ENCODE measurements at regions not wholly inside any gene's neighbourhood (a gene's known extent, or its start where the extent isn't known, plus 50 kb on each side); places are given as distances from the start of the nearest gene placed in this dataset.

- ATAC-seq (ENCODE audit: low read depth), result no peak
- no peak for TF ChIP-seq CTCF (IDR thresholded peaks at IDR 0.05; ENCODE audit: poor library complexity, severe bottlenecking)
- no peak overlapping the region for H3K4me3 ChIP-seq (ENCODE audit: severe bottlenecking)
- no peaks in the 10 kb centered on the region for H3K4me1 ChIP-seq (ENCODE audit: insufficient read depth, poor library complexity, severe bottlenecking)
- no peaks in the 10 kb centered on the region for H3K9me3 ChIP-seq (ENCODE audit: severe bottlenecking)
- H3K27ac ChIP-seq (ENCODE audit: poor library complexity, severe bottlenecking), result no peak overlapping the region
- H3K36me3 ChIP-seq (ENCODE audit: low read depth), result no peaks in the 10 kb centered on the region
- H3K27me3 ChIP-seq (ENCODE audit: insufficient read depth, poor library complexity, severe bottlenecking), result no peaks in the 10 kb centered on the region
- no peak for DNase-seq (ENCODE audit: low spot score)
Observed at GRCh38 chr11:33520112-33520511, 180.5 kb downstream of the C11orf91 start.

DNA sequence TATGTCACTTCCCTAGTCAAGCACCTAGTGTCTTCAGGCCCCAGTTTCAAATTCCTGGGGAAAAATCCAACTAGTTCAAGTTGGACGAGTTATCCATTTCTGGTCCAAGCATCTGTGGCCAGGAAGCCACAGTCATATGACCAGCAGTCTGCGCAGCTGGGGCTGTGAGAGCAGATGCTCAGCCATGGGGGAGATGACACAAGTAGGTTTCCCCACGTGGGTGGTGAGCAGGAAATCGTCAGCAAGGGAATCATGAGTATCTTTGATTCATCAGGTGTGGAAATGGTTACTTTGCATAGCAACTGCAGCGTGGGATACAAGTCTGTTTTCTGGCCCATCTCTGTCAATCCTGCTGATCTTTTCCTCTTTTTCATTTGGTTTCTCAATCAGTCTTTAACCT is 185.3 kb downstream of the C11orf91 start:
- Histone ChIP-seq H3K4me3 (ENCODE audit: severe bottlenecking) (no peak overlapping the region), H3K36me3 (ENCODE audit: low read depth) (no peaks in the 10 kb centered on the region), H3K4me1 (ENCODE audit: insufficient read depth, poor library complexity, severe bottlenecking) (no peaks in the 10 kb centered on the region), H3K27ac (ENCODE audit: poor library complexity, severe bottlenecking) (no peak overlapping the region), H3K9me3 (ENCODE audit: severe bottlenecking) (no peaks in the 10 kb centered on the region), H3K27me3 (ENCODE audit: insufficient read depth, poor library complexity, severe bottlenecking) (no peaks in the 10 kb centered on the region)
- no peak for ATAC-seq (ENCODE audit: low read depth)
- no peak for TF ChIP-seq CTCF (IDR thresholded peaks at IDR 0.05; ENCODE audit: poor library complexity, severe bottlenecking)
- DNase-seq (ENCODE audit: low spot score), result no peak

GRCh38 chr11:33514079-33514925 is 186.3 kb downstream of the C11orf91 start:
- Histone ChIP-seq H3K4me1 (ENCODE audit: insufficient read depth, poor library complexity, severe bottlenecking) (no peaks in the 10 kb centered on the region), H3K36me3 (ENCODE audit: low read depth) (no peaks in the 10 kb centered on the region), H3K4me3 (ENCODE audit: severe bottlenecking) (no peak overlapping the region), H3K27ac (ENCODE audit: poor library complexity, severe bottlenecking) (no peak overlapping the region), H3K9me3 (ENCODE audit: severe bottlenecking) (no peaks in the 10 kb centered on the region), H3K27me3 (ENCODE audit: insufficient read depth, poor library complexity, severe bottlenecking) (no peaks in the 10 kb centered on the region)
- DNase-seq (ENCODE audit: low spot score), result no peak
- ATAC-seq (ENCODE audit: low read depth), result no peak
- TF ChIP-seq CTCF (IDR thresholded peaks at IDR 0.05; ENCODE audit: poor library complexity, severe bottlenecking), result no peak

DNA sequence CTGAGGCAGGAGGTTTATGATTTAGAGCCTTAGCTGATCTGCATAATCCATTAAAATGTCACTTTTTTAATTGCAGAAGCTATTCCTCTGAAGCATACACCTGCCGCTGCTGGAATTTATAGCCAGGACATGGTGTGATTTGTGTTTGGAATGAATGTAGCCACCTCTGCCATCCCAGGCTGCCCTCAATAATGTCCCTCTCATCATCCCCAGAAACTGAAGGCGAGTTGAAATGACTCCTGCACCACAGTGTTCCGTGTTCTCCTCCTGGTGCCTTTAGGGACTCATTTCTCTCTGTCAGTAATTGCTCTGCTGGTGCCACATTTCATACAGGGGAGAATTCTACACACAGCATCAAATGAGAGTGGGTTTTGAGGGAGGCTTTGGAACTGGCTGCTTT is 191.0 kb downstream of the C11orf91 start:
- Histone ChIP-seq H3K9me3 (ENCODE audit: severe bottlenecking) (no peaks in the 10 kb centered on the region), H3K4me3 (ENCODE audit: severe bottlenecking) (no peak overlapping the region), H3K4me1 (ENCODE audit: insufficient read depth, poor library complexity, severe bottlenecking) (no peaks in the 10 kb centered on the region), H3K27ac (ENCODE audit: poor library complexity, severe bottlenecking) (no peak overlapping the region), H3K27me3 (ENCODE audit: insufficient read depth, poor library complexity, severe bottlenecking) (no peaks in the 10 kb centered on the region), H3K36me3 (ENCODE audit: low read depth) (no peaks in the 10 kb centered on the region)
- TF ChIP-seq CTCF (IDR thresholded peaks at IDR 0.05; ENCODE audit: poor library complexity, severe bottlenecking), result no peak
- DNase-seq (ENCODE audit: low spot score) (no peak), ATAC-seq (ENCODE audit: low read depth) (no peak)

DNA sequence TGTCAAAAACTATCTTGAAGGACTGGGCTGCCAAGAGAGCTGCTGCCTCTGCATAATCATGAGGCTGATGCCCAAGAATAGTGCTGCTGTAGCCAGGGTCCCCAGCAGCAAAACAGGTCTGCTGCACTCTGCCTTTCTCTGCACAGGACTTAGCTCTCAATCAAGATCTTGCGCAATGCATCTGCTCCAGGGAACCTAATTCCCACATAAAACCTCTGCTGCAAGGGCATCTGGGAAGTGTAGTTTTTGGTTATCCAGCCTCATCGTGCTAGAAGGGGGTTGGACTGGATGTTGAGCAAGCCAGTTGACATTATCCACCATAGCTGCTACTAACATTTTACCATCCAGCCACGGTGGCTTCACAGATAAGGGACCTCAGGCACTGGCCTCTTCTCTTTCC is 192.7 kb downstream of the C11orf91 start:
- Histone ChIP-seq H3K4me1 (ENCODE audit: insufficient read depth, poor library complexity, severe bottlenecking) (no peaks in the 10 kb centered on the region), H3K27ac (ENCODE audit: poor library complexity, severe bottlenecking) (no peak overlapping the region), H3K4me3 (ENCODE audit: severe bottlenecking) (no peak overlapping the region), H3K36me3 (ENCODE audit: low read depth) (no peaks in the 10 kb centered on the region), H3K9me3 (ENCODE audit: severe bottlenecking) (no peaks in the 10 kb centered on the region), H3K27me3 (ENCODE audit: insufficient read depth, poor library complexity, severe bottlenecking) (no peaks in the 10 kb centered on the region)
- no peak for DNase-seq (ENCODE audit: low spot score)
- no peak for TF ChIP-seq CTCF (IDR thresholded peaks at IDR 0.05; ENCODE audit: poor library complexity, severe bottlenecking)
- peak; percentile 53; the same call in 1 of the 3 replicates for ATAC-seq (ENCODE audit: low read depth)

Measured in RWPE2 (cell line).